Aorta (tissue), 5 donors: ENCODE measurements at regions not wholly inside any gene's neighbourhood (a gene's known extent, or its start where the extent isn't known, plus 50 kb on each side); places are given as distances from the start of the nearest gene placed in this dataset.

ENCODE experiments used
- ATAC-seq: fragments of 200-7000 bp; cut with Tn5 transposase; one replicate; pipeline ENCODE4 v1.9.1; 2022; ENCODE audit warnings: moderate library complexity; ENCODE audit not compliant: low FRiP score
- DNase-seq, 2 donors: peaks; one replicate each; pipeline ENCODE4 v3.0.0-alpha.2; 2020
- H3K27ac ChIP-seq, 2 donors: one replicate each; pipeline ENCODE4 v1.5.1; 2013; ENCODE audit warnings: low read length in 2 of 2, mild to moderate bottlenecking in 2 of 2, moderate library complexity in 2 of 2, control low read depth in 1 of 2, inconsistent platforms in 1 of 2, low read depth in 1 of 2
- H3K27me3 ChIP-seq, 2 donors: one replicate each; pipeline ENCODE4 v1.6.1; 2013; ENCODE audit warnings: control low read depth in 1 of 2, low read length in 1 of 2, mild to moderate bottlenecking in 1 of 2, moderate library complexity in 1 of 2; ENCODE audit not compliant: insufficient read depth in 2 of 2, control insufficient read depth in 1 of 2
- H3K36me3 ChIP-seq, 2 donors: one replicate each; pipeline ENCODE4 v1.6.1; 2013; ENCODE audit warnings: control low read depth in 1 of 2, low read length in 1 of 2, mild to moderate bottlenecking in 1 of 2; ENCODE audit not compliant: insufficient read depth in 2 of 2, control insufficient read depth in 1 of 2
- H3K4me1 ChIP-seq, 2 donors: one replicate each; pipeline ENCODE4 v1.6.1; 2013; ENCODE audit warnings: low read length in 2 of 2, control low read depth in 1 of 2, mild to moderate bottlenecking in 1 of 2, moderate library complexity in 1 of 2; ENCODE audit not compliant: insufficient read depth in 2 of 2, control insufficient read depth in 1 of 2
- H3K4me3 ChIP-seq, 2 donors: one replicate each; pipeline ENCODE4 v1.5.1; 2013; ENCODE audit warnings: low read length in 2 of 2, control low read depth in 1 of 2, mild to moderate bottlenecking in 1 of 2
- H3K9me3 ChIP-seq: one replicate; pipeline ENCODE4 v1.6.1; 2013; ENCODE audit warnings: mild to moderate bottlenecking, low read length; ENCODE audit not compliant: control insufficient read depth
- WGBS, 2 donors: extraction: QIAGEN DNeasy Blood & Tissue Kit; methylation state at CpG; one replicate each; pipeline ENCODE4 v1.1.7; 2013; 5-methylcytosine and 5-hydroxymethylcytosine counted together
- intact Hi-C, 2 donors: fragments of 100-400 bp; cut with DNase I; formaldehyde crosslinking; loops; one replicate each; pipeline versions ENCODE4 v1.14.2 to v1.15.0; 2022
- donor health status: healthy with polysubstance abuse.
- donor health status: Bipolar disorder and iron deficiency.
- donor health status: DM: no; HTN: no; CAD: no.
- donor health status: DM: no; HTN: no; CAD: no.
- donor health status: DM: yes; HTN: yes; CAD: no.

GRCh38 chr4:11053601-11054220 lies 369.1 kb upstream of the CLNK start:
- 93 to 94% methylated on average over 5 of the region's 5 CpGs for WGBS, 2 donors
- ATAC-seq (no peak), DNase-seq (no peak)
- Histone ChIP-seq H3K4me3 (no peak overlapping the region), H3K27me3 (peaks cover 0 to 2% of the 10 kb centered on the region in 2 donors), H3K27ac (no peak overlapping the region), H3K36me3 (no peaks in the 10 kb centered on the region), H3K4me1 (no peaks in the 10 kb centered on the region), H3K9me3 (no peaks in the 10 kb centered on the region)
- intact Hi-C loops = no loop called here

DNA sequence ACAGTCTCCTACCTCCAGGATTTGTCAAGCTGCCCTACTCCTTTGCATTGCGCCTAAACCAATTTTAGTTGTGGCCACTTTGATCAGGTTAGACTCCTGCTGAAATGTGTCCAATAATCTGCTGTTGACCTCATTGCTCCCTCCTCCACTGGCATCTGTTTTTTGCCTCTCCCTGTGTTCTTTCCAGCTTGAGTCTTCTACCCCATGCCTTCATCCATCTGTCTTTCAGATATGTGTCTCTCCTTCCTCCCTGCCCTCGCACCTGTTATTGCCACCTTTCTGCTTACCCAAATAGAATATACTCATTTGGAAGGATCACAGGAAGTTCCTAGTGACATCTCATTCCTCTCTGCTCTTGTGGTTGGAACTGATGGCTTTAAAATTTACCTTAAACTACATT lies 366.6 kb upstream of the CLNK start:
- 94 to 95% methylated on average over 2 of the region's 2 CpGs for WGBS, 2 donors
- DNase-seq (no peak), ATAC-seq (no peak)
- H3K36me3 ChIP-seq = no peaks in the 10 kb centered on the region
- no peaks in the 10 kb centered on the region for H3K9me3 ChIP-seq
- H3K27ac ChIP-seq = no peak overlapping the region
- H3K4me3 ChIP-seq = no peak overlapping the region
- H3K27me3 ChIP-seq = peaks cover 0 to 2% of the 10 kb centered on the region in 2 donors
- H3K4me1 ChIP-seq = no peaks in the 10 kb centered on the region
- intact Hi-C loops = no loop called here

DNA sequence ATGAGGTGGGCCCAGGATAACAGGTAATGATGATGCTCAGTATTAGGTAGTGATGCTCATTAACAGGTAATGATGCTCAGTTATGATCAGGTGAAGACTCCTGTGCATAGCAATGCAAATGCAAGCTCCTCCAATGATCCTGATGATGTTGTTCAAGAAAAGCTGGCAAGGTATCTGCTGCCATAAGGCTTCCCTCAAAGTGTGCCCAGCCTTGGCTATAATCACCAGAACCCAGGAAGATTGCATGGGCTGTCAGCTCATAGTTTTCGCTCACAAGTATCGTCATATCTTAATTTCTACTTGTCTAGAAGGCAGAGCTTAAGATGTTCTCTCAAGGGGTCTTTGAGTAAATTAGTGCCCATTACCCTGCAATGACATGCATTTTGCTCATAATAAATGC lies 366.2 kb upstream of the CLNK start:
- Histone ChIP-seq H3K4me1 (no peaks in the 10 kb centered on the region), H3K27ac (no peak overlapping the region), H3K27me3 (peaks cover 0 to 2% of the 10 kb centered on the region in 2 donors), H3K9me3 (no peaks in the 10 kb centered on the region), H3K36me3 (no peaks in the 10 kb centered on the region), H3K4me3 (no peak overlapping the region)
- DNase-seq (no peak), ATAC-seq (no peak)
- intact Hi-C loops = no loop called here
- WGBS, 2 donors = 98% methylated on average over 2 of the region's 2 CpGs

DNA sequence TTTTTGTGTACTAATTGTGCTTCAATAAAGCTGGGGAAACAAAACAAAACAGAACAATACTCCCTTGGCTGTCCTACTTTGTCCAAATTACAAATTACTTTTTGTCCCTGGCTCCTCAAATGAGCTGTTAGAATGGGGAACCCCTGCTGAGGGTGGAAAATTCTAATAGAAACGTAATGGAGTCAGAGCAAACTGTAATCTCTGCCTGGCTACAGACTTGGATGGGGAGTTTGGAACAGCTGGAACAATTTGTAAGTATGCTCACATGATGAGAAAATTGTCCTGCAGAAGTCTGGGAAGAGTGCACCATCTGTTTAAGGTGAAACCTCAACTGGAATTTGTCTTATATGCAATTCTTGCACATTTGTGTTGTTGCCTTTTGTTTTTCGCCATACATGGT lies 364.4 kb upstream of the CLNK start:
- DNase-seq (no peak), ATAC-seq (no peak)
- Histone ChIP-seq H3K4me3 (no peak overlapping the region), H3K36me3 (no peaks in the 10 kb centered on the region), H3K27me3 (peaks cover 0 to 2% of the 10 kb centered on the region in 2 donors), H3K4me1 (no peaks in the 10 kb centered on the region), H3K27ac (no peak overlapping the region), H3K9me3 (no peaks in the 10 kb centered on the region)
- 87 to 92% methylated on average over 2 of the region's 2 CpGs for WGBS, 2 donors
- intact Hi-C loops = no loop called here

DNA sequence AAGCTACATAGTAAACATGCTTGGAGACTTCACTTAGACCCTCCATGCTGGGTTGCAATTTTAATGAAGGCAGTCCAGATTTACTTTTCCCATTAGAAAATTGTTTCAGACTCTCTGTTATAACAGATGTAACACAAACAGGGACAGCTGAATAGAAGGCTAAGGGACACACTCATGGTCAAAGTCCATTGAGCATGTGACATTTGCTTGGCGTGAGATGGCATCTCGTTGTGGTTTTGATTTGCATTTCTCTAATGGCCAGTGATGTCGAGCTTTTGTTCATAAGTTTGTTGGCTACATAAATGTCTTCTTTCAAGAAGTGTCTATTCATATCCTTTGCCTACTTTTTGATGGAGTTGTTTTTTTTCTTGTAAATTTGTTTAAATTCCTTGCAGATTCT lies 358.2 kb upstream of the CLNK start:
- H3K4me3 ChIP-seq = no peak overlapping the region
- 92 to 95% methylated on average over 3 of the region's 3 CpGs for WGBS, 2 donors
- intact Hi-C loops = no loop called here

GRCh38 chr4:11039634-11040131 lies 355.1 kb upstream of the CLNK start:
- intact Hi-C loops = no loop called here
- H3K4me1 ChIP-seq = no peaks in the 10 kb centered on the region
- no peak overlapping the region for H3K27ac ChIP-seq
- no peaks in the 10 kb centered on the region for H3K36me3 ChIP-seq
- H3K9me3 ChIP-seq = no peaks in the 10 kb centered on the region
- DNase-seq (no peak), ATAC-seq (peak; percentile 44)
- 89 to 94% methylated on average over 8 of the region's 8 CpGs for WGBS, 2 donors
- H3K27me3 ChIP-seq = no peaks in the 10 kb centered on the region
- no peak overlapping the region for H3K4me3 ChIP-seq

More for the DNA sequence above, 358.2 kb upstream of the CLNK start:
- H3K27me3 ChIP-seq = no peaks in the 10 kb centered on the region
- DNase-seq = no peak
- no peaks in the 10 kb centered on the region for H3K36me3 ChIP-seq
- no peak for ATAC-seq
- H3K4me1 ChIP-seq = no peaks in the 10 kb centered on the region
- H3K9me3 ChIP-seq = no peaks in the 10 kb centered on the region
- no peak overlapping the region for H3K27ac ChIP-seq

GRCh38 chr4:11038926-11039325 lies 354.4 kb upstream of the CLNK start:
- no peaks in the 10 kb centered on the region for H3K27me3 ChIP-seq
- no peaks in the 10 kb centered on the region for H3K36me3 ChIP-seq
- H3K27ac ChIP-seq = no peak overlapping the region
- H3K4me3 ChIP-seq = no peak overlapping the region
- WGBS, 2 donors = 58 to 59% methylated on average over 4 of the region's 4 CpGs
- no peaks in the 10 kb centered on the region for H3K4me1 ChIP-seq
- no peaks in the 10 kb centered on the region for H3K9me3 ChIP-seq
- no peak for DNase-seq
- no peak for ATAC-seq
- intact Hi-C loops = no loop called here

DNA sequence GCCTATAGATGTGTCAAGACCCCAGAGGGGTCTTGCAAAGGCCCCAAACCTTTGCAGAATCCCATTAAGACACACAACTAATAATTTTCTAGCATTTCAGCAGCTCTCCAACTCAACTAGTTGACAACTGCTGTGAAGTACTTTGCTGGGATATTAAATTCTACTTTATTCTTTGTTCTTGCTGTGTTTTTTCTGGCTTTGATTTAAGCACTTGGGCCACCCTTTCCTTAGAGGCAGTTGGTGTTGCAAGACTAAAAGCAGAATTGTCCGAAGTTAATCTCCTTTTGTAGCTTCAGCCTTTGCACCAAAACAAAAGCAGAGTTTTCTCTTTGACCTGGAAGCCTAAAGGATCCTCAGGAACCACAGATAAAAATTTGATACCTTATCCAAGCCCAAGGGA lies 353.1 kb upstream of the CLNK start:
- no peak for ATAC-seq
- H3K27me3 ChIP-seq = peaks cover 0 to 2% of the 10 kb centered on the region in 2 donors
- no peak for DNase-seq
- intact Hi-C loops = no loop called here
- H3K36me3 ChIP-seq = no peaks in the 10 kb centered on the region
- no peaks in the 10 kb centered on the region for H3K4me1 ChIP-seq
- H3K4me3 ChIP-seq = no peak overlapping the region
- no peak overlapping the region for H3K27ac ChIP-seq
- no peaks in the 10 kb centered on the region for H3K9me3 ChIP-seq
- 5 to 11% methylated on average over 1 of the region's 1 CpG for WGBS, 2 donors

- H3K4me3 ChIP-seq = no peak overlapping the region
- H3K4me1 ChIP-seq = no peaks in the 10 kb centered on the region
- ATAC-seq (no peak), DNase-seq (no peak)
- no peaks in the 10 kb centered on the region for H3K9me3 ChIP-seq
- no peaks in the 10 kb centered on the region for H3K36me3 ChIP-seq
- WGBS, 2 donors = 67 to 74% methylated on average over 3 of the region's 3 CpGs
- intact Hi-C loops = no loop called here
- no peak overlapping the region for H3K27ac ChIP-seq
- peaks cover 0 to 5% of the 10 kb centered on the region in 2 donors for H3K27me3 ChIP-seq
Observed at GRCh38 chr4:11028334-11028733, 343.8 kb upstream of the CLNK start.
